NCI-H2196 treated with DMSO at 0.1 percent for 48 hours (cell line): ENCODE measurements at regions not wholly inside any gene's neighbourhood (a gene's known extent, or its start where the extent isn't known, plus 50 kb on each side); places are given as distances from the start of the nearest gene placed in this dataset.

Experiments used
- DNase-seq: peaks from one replicate; lab custom pipeline; 2025; ENCODE audit not compliant: unreplicated experiment; lab: John Stamatoyannopoulos, UW

DNA sequence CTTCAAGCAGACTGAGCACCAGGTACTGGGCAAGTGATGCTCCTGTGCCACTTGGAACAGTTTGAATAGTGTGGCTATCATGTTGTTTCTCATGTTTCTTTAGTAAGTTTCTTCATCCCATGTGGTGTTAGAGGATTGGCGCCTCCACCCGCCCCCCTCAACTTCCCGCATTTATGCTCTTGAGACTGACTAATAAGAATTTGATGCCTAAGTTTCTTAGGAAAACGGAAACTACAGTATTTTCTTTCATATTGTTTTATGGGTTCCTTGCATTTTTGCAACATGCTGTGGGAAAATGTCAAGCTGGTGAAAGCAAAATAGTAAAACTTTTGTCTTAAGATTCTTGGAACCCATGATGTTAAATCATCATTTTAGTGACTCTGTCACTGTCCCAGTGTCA lies 101.2 kb upstream of the SLC4A4 start:
- DNase-seq = no peak

DNA sequence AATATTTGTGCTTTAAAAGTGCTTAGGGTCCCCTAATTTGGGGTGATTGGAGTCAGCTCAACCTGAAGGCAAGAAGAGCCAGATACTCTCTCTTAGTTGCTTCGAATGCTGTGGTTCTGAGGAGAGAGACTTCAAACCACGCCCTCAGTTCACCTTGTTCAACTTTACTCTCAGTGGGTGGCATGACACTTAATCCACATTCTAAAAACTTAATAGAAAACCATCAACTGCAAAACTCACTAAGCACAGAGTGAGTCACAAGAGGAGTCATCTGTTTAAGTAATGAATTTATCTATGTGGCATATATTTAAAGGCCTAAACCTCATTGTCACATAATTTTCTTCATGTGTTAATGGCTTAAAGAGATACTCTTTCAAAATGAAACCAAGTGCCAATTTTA lies 99.5 kb upstream of the SLC4A4 start:
- DNase-seq = no peak

- no peak for DNase-seq
Observed at GRCh38 chr4:71240094-71240493, 98.7 kb upstream of the SLC4A4 start.

DNA sequence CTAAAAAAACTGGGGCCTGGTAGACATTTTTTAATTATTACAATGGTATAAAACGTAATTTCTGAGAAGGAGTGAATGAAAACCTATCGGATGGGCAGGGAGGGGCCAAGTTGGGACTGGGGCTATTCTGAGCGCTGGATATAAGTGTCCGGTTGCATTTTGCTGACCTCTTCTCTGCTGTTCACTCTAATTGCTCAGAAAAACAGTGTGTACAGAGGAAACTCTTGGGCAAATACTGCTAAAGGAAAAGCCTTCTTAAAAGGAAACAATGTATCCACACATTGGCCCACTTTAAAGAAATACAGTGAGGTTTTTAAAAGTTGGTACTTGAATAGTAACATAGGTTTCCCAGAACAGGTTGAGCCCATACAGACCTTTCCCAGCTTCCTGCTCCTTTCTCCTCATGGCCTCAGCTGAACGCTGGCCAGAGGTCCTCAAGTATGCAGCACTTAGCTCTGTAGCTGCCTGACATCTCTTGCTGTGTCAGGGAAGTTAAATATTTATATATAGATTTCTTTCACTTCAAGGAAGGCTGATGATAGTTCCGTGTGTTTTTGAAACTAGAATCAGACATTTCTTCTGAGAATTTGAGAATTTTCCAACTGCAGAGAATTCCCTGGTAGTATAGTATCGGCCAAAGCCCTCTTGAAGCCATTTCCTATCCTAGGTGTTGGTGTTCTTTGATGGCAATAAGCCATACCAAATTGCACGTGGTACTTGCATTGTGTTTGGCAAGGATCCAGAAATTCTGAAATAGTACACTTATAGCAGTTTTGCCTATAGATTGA lies 97.1 kb upstream of the SLC4A4 start:
- peak; percentile 2 for DNase-seq

GRCh38 chr4:71243091-71243833 lies 95.6 kb upstream of the SLC4A4 start:
- no peak for DNase-seq

DNA sequence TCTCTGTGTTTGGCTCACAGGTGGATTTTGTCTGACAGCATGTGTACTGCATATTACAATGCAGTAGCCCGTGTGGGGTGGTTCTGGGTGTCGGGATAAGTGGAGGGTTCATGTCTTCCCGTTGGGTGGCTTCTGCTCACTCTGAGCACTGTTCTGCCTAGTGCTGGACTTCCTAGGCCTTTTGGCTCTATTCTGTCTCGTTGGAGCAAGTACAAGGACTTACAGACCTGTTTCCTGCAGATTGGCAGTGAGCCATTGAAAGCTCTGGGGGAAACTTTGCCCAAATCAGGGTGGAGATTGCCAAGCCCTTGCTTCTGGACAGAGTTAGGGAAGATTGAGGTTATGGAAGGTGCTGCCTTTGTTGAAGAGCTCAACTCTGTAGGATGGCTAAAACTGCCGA lies 91.1 kb upstream of the SLC4A4 start:
- no peak for DNase-seq

DNA sequence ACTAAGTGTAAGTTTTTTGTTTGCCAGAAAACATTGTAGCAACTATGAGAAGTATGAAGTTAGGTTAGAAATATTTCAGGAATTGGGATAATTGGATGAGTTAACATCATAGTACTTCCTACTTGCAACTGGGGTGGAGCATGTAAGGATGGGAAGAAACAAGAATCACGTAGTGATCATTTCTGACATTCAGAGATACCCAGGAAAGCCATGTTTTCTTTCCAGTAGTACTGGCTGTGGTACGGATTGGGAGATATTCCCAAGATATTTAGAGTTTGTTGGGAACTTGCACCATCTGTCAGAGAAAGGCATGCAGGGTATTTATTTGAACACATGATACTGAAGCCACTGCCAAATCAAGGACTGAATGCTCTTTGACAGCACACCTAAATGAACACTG lies 87.6 kb upstream of the SLC4A4 start:
- DNase-seq = no peak

DNA sequence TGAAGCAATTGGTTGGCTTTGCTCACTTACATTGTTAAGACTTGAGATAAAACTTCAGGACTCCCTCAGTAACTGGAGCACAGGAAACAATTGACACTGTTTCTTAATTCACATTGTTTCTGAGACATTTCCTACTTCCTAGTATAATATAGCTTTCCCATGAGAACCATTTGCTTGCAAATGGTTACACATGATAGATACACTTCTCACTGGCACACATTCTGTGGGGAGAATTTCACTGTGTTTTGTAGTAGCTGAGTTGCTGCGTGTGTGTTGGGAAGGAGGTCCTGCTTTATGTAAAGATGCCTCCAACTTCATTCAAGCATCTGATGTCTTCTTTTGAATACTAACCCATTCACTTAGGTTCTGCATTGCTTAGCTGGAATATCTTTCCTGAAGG lies 85.3 kb upstream of the SLC4A4 start:
- no peak for DNase-seq

DNA sequence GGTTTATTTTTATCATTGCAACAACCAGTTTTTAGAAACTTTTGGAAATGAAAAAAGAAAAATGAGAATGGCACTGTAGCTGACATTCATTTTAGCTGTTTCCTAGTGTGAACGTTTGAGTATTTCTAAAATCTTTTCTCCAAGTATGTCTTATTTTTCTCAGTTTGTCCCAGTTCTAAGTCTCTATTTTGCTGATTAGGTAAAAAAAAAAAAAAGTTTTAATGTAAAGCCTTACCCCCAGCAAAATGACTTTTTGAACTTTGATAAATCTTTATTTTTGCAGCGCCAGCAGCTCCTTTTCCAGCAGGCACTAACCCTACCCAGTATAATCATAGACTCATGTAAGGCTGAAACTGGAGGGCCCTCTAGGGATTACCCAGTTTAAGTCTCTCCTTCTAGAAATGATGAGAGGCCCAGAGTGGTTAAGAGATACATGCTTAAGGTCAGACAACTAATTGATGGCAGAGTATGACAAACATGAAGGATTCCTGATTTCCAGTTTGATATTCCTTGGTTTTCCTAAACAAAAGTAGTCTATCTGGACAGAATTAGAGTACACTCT lies 84.3 kb upstream of the SLC4A4 start:
- DNase-seq = no peak

DNA sequence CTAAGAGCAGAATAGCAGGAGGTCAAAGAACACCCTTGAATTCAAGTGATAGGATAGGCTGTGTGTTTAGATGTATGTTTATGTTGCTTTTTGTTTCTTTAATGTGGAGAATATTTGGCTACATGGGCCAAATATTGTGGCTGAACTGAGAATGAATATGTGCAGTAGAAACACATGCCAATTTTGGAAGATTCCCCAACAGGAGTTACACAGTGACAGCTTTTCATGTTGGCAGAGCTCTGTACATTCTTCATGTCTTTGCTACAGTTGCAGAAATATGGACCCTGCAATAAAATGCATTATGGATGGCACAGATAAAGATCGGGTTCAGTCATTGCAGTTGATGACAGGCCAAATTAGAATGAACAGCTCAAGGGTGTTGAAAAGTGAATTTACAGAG lies 82.8 kb upstream of the SLC4A4 start:
- DNase-seq = no peak

- no peak for DNase-seq
Observed at GRCh38 chr4:71257761-71258160, 81.1 kb upstream of the SLC4A4 start.

DNA sequence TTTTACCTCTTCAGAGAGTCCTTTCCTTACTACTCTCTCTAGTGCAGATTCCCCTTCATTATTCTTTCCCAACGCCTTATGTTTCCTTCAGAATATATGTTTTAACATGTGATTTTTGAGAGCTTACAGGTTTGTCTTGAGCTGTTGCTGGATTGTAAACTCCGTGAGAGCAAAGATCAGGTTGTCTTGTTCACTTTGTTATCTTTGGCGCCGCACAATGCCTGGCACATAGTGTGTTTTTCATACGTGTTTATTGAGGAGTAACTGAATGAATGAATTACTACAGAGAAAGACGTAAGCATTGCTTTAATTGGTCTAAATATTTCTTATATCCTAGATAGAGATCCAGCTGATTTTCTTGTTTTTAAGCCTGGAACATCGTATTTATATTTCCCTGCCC lies 80.5 kb upstream of the SLC4A4 start:
- no peak for DNase-seq

- no peak for DNase-seq
Observed at GRCh38 chr4:71259280-71259679, 79.5 kb upstream of the SLC4A4 start.

GRCh38 chr4:71259911-71260331 lies 78.9 kb upstream of the SLC4A4 start:
- no peak for DNase-seq

- DNase-seq = no peak
Observed at GRCh38 chr4:71260544-71260943, 78.3 kb upstream of the SLC4A4 start.

- DNase-seq = no peak
Observed at GRCh38 chr4:71261001-71261400, 77.8 kb upstream of the SLC4A4 start.

DNA sequence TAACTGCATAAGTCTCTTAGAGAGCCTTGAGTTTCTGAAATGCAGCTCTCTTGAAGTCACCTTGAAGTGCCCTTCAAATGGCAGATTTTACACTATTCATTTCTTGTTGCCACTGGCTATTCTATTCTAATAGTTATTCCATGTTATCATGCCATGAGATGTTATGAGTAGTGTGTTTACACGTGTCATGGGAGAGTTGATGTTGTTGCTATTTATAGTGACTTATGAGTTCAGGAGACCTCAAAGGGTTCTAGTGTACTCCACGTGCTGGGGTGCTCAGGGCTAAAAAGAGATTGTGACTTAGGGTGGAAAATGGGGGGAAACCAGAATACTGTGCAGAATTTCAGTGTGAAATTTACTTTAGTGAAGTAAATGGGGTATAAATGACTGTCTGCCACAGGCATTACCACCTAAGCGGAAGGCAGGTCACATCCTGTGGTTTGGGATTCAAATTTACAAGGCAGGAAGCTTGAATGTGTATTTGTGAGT lies 77.1 kb upstream of the SLC4A4 start:
- DNase-seq = no peak

DNA sequence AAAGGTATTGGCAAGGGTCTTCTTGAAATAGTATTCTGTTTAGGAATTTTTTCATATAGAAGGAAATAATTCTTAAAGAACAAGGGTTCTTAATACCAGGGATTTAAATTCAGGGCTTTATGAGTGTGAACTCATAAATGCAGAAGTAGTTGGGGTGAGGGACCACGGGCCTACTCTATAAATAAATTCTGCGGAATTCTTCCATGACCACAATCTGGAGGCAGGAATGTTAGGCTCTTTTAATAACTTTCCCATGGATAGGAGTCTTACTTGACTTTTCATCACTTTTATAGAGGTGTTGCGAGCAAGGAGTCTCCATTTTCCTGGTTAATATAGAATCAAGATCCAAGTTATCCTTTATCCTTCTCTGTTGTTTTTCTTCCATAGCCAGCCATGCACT lies 76.7 kb upstream of the SLC4A4 start:
- no peak for DNase-seq

- DNase-seq = no peak
Observed at GRCh38 chr4:71266090-71266794, 72.6 kb upstream of the SLC4A4 start.

DNA sequence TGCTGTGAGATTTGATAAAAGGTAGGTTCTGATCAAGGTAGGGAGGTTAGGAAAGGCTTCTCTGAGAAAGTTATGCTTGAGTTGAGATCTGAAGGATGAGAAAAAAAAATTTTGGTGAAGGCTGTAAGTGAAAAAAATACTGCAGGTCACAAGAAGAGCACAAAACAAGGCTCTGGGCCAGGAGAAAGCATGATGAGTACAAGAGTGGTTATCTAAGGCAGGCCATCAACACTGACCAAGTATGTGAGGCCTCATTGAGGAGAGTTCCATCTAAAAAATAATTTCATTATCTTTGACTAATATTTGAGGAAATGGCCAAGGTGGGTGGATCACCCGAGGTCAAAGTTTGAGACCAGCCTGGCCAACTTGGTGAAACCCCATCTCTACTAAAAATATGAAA lies 71.6 kb upstream of the SLC4A4 start:
- DNase-seq = no peak

- DNase-seq = no peak
Observed at GRCh38 chr4:71268166-71268565, 70.7 kb upstream of the SLC4A4 start.

DNA sequence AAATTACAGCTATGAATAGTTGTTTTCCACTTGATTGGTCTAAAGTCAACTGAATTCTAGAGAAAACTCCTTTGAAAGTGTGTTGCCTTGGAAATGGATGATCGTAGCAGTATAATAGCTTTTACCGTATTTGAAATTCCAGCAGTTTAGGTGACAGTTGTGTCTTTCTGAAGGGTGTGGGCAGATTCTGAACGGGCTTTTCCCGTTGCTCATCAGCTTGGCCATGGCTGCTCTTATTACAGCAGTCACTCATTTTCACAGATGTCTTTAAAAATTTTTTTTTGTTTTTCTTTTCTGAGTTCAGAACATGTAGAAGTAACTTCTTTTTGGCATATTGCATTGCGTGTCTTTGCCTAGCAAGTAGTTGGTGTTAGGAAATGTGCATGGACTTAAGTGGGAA lies 69.6 kb upstream of the SLC4A4 start:
- no peak for DNase-seq
